Activated naive CD8-positive, alpha-beta T cell treated with anti-CD3 and anti-CD28 coated beads, Interleukin-2, amount 10 ng/mL, durations not matched to agents 7 days and 5 days (primary cell): ENCODE measurements at regions not wholly inside any gene's neighbourhood (a gene's known extent, or its start where the extent isn't known, plus 50 kb on each side); places are given as distances from the start of the nearest gene placed in this dataset.
"Not testable (repeated sequence)": the region's sequence is repeated elsewhere in the genome, so short reads cannot be mapped to it uniquely, and the experiment has no call there.

Experiments
- ATAC-seq: fragments of 150-1000 bp; cut with Tn5 transposase; one replicate; pipeline ENCODE4 v1.10.0; 2021; ENCODE audit warnings: low read depth, moderate library complexity
- POLR2A ChIA-PET: fragments of 350-600 bp; sonication (Branson Sonifier 250); formaldehyde crosslinking; loops from one replicate; lab custom pipeline; 2021; ENCODE audit warnings: antibody characterized with exemption; lab: Charles Lee
- DNase-seq: peaks from one replicate; pipeline ENCODE4 v3.0.0; 2021
- H3K27ac Mint-ChIP-seq: one replicate; pipeline ENCODE4 v1.8.0; 2022; ENCODE audit warnings: mild to moderate bottlenecking, mixed read lengths
- H3K27me3 Mint-ChIP-seq: one replicate; pipeline ENCODE4 v1.8.0; 2022; ENCODE audit warnings: mild to moderate bottlenecking, moderate library complexity, mixed read lengths
- H3K36me3 Mint-ChIP-seq: one replicate; pipeline ENCODE4 v1.8.0; 2021; ENCODE audit warnings: mild to moderate bottlenecking, mixed read lengths
- H3K4me1 Mint-ChIP-seq: one replicate; pipeline ENCODE4 v1.8.0; 2021; ENCODE audit warnings: mixed read lengths
- H3K4me3 Mint-ChIP-seq: one replicate; pipeline ENCODE4 v1.8.0; 2022; ENCODE audit warnings: mild to moderate bottlenecking, moderate library complexity, mixed read lengths
- H3K9me3 Mint-ChIP-seq: one replicate; pipeline ENCODE4 v1.8.0; 2021; ENCODE audit warnings: mixed read lengths

DNA sequence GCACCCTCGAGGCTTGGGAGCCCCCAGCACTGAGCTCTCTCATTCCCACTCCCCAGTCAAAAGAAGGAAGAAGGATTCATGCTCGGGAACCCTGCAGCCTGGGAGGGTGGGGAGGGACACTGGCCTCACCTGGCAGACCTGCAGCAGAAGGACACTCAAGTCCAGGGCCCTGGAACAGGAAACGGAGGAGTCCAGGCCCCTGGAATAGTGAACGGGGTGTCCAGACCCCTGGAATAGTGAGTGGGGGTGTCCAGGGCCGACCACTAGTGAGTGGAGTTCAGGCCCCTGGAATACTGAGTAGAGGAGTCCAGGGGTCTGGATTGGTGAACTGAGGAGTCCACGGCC lies 292.5 kb downstream of the NDUFA10 start:
- ATAC-seq = no peak
- Mint-ChIP-seq H3K4me3 (no peak overlapping the region), H3K36me3 (no peaks in the 10 kb centered on the region)

GRCh38 chr2:239731998-239732665 lies 293.0 kb downstream of the NDUFA10 start:
- POLR2A ChIA-PET = no interaction called here
- Mint-ChIP-seq H3K36me3 (no peaks in the 10 kb centered on the region), H3K27ac (no peak overlapping the region), H3K27me3 (no peaks in the 10 kb centered on the region), H3K4me3 (no peak overlapping the region), H3K4me1 (no peaks in the 10 kb centered on the region), H3K9me3 (peaks cover 6% of the 10 kb centered on the region)
- ATAC-seq (no peak), DNase-seq (peak; percentile 6)

More for the DNA sequence above, 292.5 kb downstream of the NDUFA10 start:
- H3K4me1 Mint-ChIP-seq = no peaks in the 10 kb centered on the region
- no peaks in the 10 kb centered on the region for H3K27me3 Mint-ChIP-seq
- POLR2A ChIA-PET = no interaction called here
- H3K27ac Mint-ChIP-seq = no peak overlapping the region
- DNase-seq = no peak
- peaks cover 6% of the 10 kb centered on the region for H3K9me3 Mint-ChIP-seq

DNA sequence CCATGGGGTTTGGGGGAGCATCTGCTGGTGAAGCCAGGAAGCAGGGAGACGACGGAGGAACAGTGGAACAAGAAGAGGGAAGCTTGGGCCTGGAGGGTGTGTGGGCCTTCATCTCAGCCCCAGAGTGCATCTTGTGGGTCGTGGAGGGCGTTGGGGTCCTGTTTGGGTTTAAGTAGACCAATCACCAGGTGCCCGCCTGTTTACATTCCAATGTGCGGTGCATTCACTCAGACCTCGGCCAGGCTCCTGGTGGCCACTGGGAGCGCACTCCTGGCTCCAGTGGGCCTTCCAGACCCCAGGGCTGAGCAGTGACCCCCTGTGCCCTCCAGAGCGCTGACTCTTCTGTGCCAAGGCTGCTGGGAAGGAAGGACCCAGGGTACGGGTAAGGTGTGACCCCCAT lies 293.7 kb downstream of the NDUFA10 start:
- Mint-ChIP-seq H3K27ac (no peak overlapping the region), H3K4me3 (no peak overlapping the region), H3K4me1 (no peaks in the 10 kb centered on the region), H3K9me3 (peaks cover 6% of the 10 kb centered on the region), H3K36me3 (no peaks in the 10 kb centered on the region), H3K27me3 (no peaks in the 10 kb centered on the region)
- POLR2A ChIA-PET = no interaction called here
- ATAC-seq = no peak
- DNase-seq = no peak

DNA sequence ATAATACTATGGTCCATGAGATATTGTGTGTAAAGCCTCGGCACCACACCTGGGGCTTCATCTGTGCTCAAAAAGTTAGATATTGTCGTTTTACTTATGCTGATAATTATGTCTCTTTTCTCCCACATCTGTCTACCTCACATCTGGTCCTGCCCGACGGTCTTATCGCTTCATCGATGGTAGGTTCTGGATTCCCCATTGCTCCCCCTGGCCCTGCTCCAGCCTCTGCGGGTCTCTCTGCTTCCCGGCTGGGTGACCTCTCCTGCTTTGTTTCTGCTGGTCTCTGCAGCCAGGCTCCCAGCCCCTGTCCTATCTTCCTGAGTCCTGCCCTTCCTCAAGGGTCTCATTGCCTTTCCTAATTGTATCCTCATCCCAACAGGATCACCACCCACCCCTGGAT lies 294.2 kb downstream of the NDUFA10 start:
- POLR2A ChIA-PET = no interaction called here
- peaks cover 6% of the 10 kb centered on the region for H3K9me3 Mint-ChIP-seq
- peak; percentile 2 for DNase-seq
- H3K36me3 Mint-ChIP-seq = no peaks in the 10 kb centered on the region
- no peak overlapping the region for H3K4me3 Mint-ChIP-seq
- H3K27ac Mint-ChIP-seq = no peak overlapping the region
- H3K4me1 Mint-ChIP-seq = no peaks in the 10 kb centered on the region
- ATAC-seq = no peak
- H3K27me3 Mint-ChIP-seq = no peaks in the 10 kb centered on the region

DNA sequence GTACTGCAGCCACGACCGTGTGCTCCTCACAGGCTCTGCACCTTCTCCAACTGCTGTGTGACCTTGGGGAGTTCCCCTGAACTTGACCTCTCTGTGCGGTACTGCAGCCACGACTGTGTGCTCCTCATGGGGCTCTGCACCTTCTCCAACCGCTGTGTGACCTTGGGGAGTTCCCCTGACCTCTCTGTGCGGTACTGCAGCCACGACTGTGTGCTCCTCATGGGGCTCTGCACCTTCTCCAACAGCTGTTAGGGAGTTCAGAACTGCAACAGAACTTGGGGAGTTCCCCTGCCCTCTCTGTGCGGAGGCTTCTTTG lies 294.6 kb downstream of the NDUFA10 start:
- H3K4me1 Mint-ChIP-seq, ATAC-seq, H3K9me3 Mint-ChIP-seq, POLR2A ChIA-PET, H3K27ac Mint-ChIP-seq, H3K36me3 Mint-ChIP-seq, H3K4me3 Mint-ChIP-seq, H3K27me3 Mint-ChIP-seq: not testable (repeated sequence)
- peak; percentile 10 for DNase-seq

- no peak for ATAC-seq
- Mint-ChIP-seq H3K36me3 (no peaks in the 10 kb centered on the region), H3K27me3 (no peaks in the 10 kb centered on the region)
These were observed 295.2 kb downstream of the NDUFA10 start for GRCh38 chr2:239729681-239730566.

GRCh38 chr2:239729151-239729550 lies 296.0 kb downstream of the NDUFA10 start:
- peaks cover 6% of the 10 kb centered on the region for H3K9me3 Mint-ChIP-seq
- ATAC-seq (no peak), DNase-seq (no peak)
- POLR2A ChIA-PET = no interaction called here
- H3K27ac Mint-ChIP-seq = no peak overlapping the region
- H3K36me3 Mint-ChIP-seq = no peaks in the 10 kb centered on the region
- no peak overlapping the region for H3K4me3 Mint-ChIP-seq
- no peaks in the 10 kb centered on the region for H3K27me3 Mint-ChIP-seq
- no peaks in the 10 kb centered on the region for H3K4me1 Mint-ChIP-seq

More at GRCh38 chr2:239729681-239730566, 295.2 kb downstream of the NDUFA10 start:
- POLR2A ChIA-PET = no interaction called here
- peaks cover 6% of the 10 kb centered on the region for H3K9me3 Mint-ChIP-seq
- DNase-seq = peak; percentile 22
- H3K27ac Mint-ChIP-seq = no peak overlapping the region
- H3K4me3 Mint-ChIP-seq = no peak overlapping the region
- no peaks in the 10 kb centered on the region for H3K4me1 Mint-ChIP-seq

GRCh38 chr2:239728751-239729150 lies 296.4 kb downstream of the NDUFA10 start:
- no peak overlapping the region for H3K4me3 Mint-ChIP-seq
- ATAC-seq (no peak), DNase-seq (no peak)
- no peaks in the 10 kb centered on the region for H3K4me1 Mint-ChIP-seq
- POLR2A ChIA-PET = no interaction called here
- no peaks in the 10 kb centered on the region for H3K27me3 Mint-ChIP-seq
- peaks cover 4% of the 10 kb centered on the region for H3K9me3 Mint-ChIP-seq
- H3K36me3 Mint-ChIP-seq = no peaks in the 10 kb centered on the region
- no peak overlapping the region for H3K27ac Mint-ChIP-seq

DNA sequence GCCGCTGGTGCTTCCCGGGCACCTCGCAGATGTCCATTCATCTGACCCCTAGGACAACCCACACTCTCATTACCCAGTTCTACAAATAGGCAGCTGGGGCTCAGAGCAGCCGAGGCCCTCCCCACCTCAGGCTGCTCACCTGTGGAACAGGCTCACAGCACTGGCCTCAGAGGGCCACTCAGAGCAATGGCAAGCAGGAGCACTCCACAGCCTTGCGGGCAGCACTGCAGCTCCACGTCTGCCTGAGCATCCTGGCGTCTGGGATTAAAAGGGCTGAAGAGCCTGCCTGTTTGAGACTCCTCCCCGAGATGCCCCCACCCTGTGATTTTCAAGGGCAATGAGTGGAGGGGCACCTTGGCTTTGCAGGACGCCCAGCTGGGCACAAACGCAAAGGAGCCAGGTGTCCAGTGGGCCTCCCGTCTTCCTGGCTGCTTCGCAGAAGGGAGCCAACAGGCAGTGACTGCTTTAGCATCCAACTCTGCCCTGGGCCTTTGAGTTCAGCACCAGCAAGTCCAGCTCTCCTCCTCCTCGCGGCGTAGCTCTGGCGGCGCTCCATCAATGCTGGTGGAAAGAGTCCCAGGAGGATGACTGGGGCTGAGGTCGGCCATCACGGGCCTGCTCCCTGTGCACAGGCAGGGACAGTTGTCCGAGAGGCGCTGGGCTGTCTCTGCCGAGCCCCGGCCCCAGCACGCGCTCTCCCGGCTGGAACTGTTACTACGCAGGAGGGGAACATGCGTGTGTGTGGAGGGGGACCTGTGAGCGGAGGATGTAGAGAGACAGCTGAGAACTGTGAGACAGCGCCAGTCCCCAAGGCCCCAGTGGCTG lies 297.2 kb downstream of the NDUFA10 start:
- Mint-ChIP-seq H3K36me3 (no peaks in the 10 kb centered on the region), H3K9me3 (peaks cover 4% of the 10 kb centered on the region), H3K4me3 (no peak overlapping the region), H3K27me3 (no peaks in the 10 kb centered on the region), H3K4me1 (no peaks in the 10 kb centered on the region), H3K27ac (no peak overlapping the region)
- peak; percentile 20 for DNase-seq
- POLR2A ChIA-PET = no interaction called here
- no peak for ATAC-seq

DNA sequence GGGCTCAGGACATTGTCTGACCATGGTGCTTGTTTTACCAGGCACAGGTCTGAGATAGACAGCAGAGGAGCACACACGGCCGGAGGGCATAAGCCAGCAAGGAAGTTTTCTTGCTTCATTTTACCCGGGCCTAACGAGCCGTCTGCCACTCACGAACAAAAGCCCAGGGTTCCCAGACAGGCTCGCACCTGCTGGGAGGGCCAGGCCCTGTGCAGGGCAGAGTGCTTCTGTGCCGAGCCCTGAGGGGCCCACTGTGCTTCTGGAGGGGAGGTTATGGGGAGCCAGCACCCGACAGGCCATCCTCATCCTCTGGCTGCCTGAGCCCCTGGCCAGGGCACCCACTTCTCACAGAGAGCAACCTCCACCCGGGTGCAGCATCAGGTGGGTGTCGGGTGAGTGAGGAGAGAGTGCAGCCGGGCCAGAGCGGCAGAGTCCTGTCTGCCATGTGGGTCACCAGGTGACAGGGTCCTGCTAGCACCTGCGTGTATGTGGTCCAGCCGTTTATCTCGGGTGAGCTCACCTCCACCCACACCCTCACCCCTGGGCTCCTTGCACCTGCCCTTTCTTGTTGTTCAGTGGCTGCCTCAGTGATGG lies 297.9 kb downstream of the NDUFA10 start:
- H3K9me3 Mint-ChIP-seq = peaks cover 4% of the 10 kb centered on the region
- no peak overlapping the region for H3K4me3 Mint-ChIP-seq
- DNase-seq = no peak
- ATAC-seq = no peak
- no peak overlapping the region for H3K27ac Mint-ChIP-seq
- H3K27me3 Mint-ChIP-seq = no peaks in the 10 kb centered on the region
- no peaks in the 10 kb centered on the region for H3K4me1 Mint-ChIP-seq
- POLR2A ChIA-PET = no interaction called here
- no peaks in the 10 kb centered on the region for H3K36me3 Mint-ChIP-seq

- Mint-ChIP-seq H3K27me3 (no peaks in the 10 kb centered on the region), H3K36me3 (no peaks in the 10 kb centered on the region), H3K4me3 (no peak overlapping the region), H3K27ac (no peak overlapping the region), H3K9me3 (peaks cover 4% of the 10 kb centered on the region), H3K4me1 (no peaks in the 10 kb centered on the region)
- ATAC-seq = no peak
- DNase-seq = peak; percentile 19
- POLR2A ChIA-PET = no interaction called here
These were observed 298.4 kb downstream of the NDUFA10 start for GRCh38 chr2:239726631-239727181.

DNA sequence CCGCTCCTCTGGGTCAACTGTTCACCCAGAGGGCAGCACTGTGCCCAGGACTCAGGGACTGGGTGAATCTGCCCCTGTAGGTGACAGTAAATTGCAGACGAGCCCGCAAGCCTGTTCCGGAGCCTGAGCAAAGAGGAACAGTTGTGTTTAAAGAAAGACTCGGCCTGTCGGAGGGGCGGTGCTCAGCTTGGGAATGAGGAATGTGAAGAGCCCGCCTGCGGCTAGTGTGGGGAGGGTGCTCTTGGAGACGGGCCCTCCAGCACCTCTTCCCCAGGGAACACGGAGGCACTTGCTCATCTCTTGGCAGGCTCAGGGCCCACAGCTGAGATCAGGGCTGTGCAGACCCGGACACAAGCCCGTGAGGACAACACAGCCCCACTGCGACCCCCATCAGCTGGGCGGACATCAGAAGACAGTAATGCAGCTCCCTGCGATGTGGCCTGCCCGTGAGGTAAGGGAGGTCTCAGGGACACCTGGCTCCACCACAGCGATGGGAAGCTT lies 299.0 kb downstream of the NDUFA10 start:
- H3K9me3 Mint-ChIP-seq = peaks cover 4% of the 10 kb centered on the region
- POLR2A ChIA-PET = no interaction called here
- H3K27ac Mint-ChIP-seq = no peak overlapping the region
- no peaks in the 10 kb centered on the region for H3K4me1 Mint-ChIP-seq
- ATAC-seq (no peak), DNase-seq (peak; percentile 22)
- H3K27me3 Mint-ChIP-seq = no peaks in the 10 kb centered on the region
- no peaks in the 10 kb centered on the region for H3K36me3 Mint-ChIP-seq
- H3K4me3 Mint-ChIP-seq = no peak overlapping the region

- no peaks in the 10 kb centered on the region for H3K27me3 Mint-ChIP-seq
- H3K9me3 Mint-ChIP-seq = peaks cover 4% of the 10 kb centered on the region
These were observed 299.6 kb downstream of the NDUFA10 start for GRCh38 chr2:239725551-239725890.

More at GRCh38 chr2:239725551-239725890, 299.6 kb downstream of the NDUFA10 start:
- Mint-ChIP-seq H3K4me3 (no peak overlapping the region), H3K36me3 (no peaks in the 10 kb centered on the region), H3K4me1 (no peaks in the 10 kb centered on the region), H3K27ac (no peak overlapping the region)
- DNase-seq (peak; percentile 17), ATAC-seq (no peak)
- POLR2A ChIA-PET = no interaction called here
